GM06990 (cell line): ENCODE measurements at regions not wholly inside any gene's neighbourhood (a gene's known extent, or its start where the extent isn't known, plus 50 kb on each side); places are given as distances from the start of the nearest gene placed in this dataset.
A peak's percentile ranks its signal among the peaks of the same experiment; 100 is the strongest.

ENCODE experiments used
- DNase-seq: peaks from one replicate; pipeline ENCODE4 v3.0.0-alpha.2; 2011; ENCODE audit not compliant: insufficient read length; ENCODE audit errors: extremely low read depth
- H3K27me3 ChIP-seq: replicated peaks from 2 replicates; pipeline ENCODE4 v1.6.0; 2011; ENCODE audit warnings: low read length; ENCODE audit not compliant: control insufficient read depth, insufficient read depth
- H3K36me3 ChIP-seq: 2 replicates; pipeline ENCODE4 v1.5.1; 2011; ENCODE audit warnings: low read length; ENCODE audit not compliant: control insufficient read depth, insufficient read depth
- H3K4me3 ChIP-seq: replicated peaks from 2 replicates; pipeline ENCODE4 v1.5.1; 2011; ENCODE audit warnings: low read depth, mild to moderate bottlenecking, control low read depth, low read length
- CTCF ChIP-seq: IDR thresholded peaks from 2 replicates; pipeline ENCODE4 v1.5.1; 2011; ENCODE audit warnings: low read length, control low read depth, mild to moderate bottlenecking, inconsistent platforms; ENCODE audit not compliant: insufficient read depth, poor library complexity, severe bottlenecking

GRCh38 chr6:85868685-85869084 is 226.0 kb upstream of the SYNCRIP start:
- Histone ChIP-seq H3K27me3 (no peaks in the 10 kb centered on the region), H3K4me3 (no peak overlapping the region), H3K36me3 (no peaks in the 10 kb centered on the region)
- DNase-seq = no peak
- TF ChIP-seq CTCF = no peak

- no peak for DNase-seq
- Histone ChIP-seq H3K4me3 (no peak overlapping the region), H3K27me3 (no peaks in the 10 kb centered on the region), H3K36me3 (no peaks in the 10 kb centered on the region)
- no peak for TF ChIP-seq CTCF
These were observed 224.9 kb upstream of the SYNCRIP start for GRCh38 chr6:85867595-85867994.

- Histone ChIP-seq H3K36me3 (no peaks in the 10 kb centered on the region), H3K4me3 (no peak overlapping the region), H3K27me3 (no peaks in the 10 kb centered on the region)
- no peak for TF ChIP-seq CTCF
- no peak for DNase-seq
These were observed 224.2 kb upstream of the SYNCRIP start for GRCh38 chr6:85866758-85867401.

GRCh38 chr6:85866370-85866730 is 223.7 kb upstream of the SYNCRIP start:
- Histone ChIP-seq H3K27me3 (no peaks in the 10 kb centered on the region), H3K36me3 (no peaks in the 10 kb centered on the region), H3K4me3 (no peak overlapping the region)
- DNase-seq = no peak
- TF ChIP-seq CTCF = no peak

GRCh38 chr6:85865420-85866369 is 223.0 kb upstream of the SYNCRIP start:
- no peak for TF ChIP-seq CTCF
- Histone ChIP-seq H3K27me3 (no peaks in the 10 kb centered on the region), H3K36me3 (no peaks in the 10 kb centered on the region), H3K4me3 (peak overlapping the region; percentile 51)
- no peak for DNase-seq
